GM23338 (cell line): ENCODE measurements at regions not wholly inside any gene's neighbourhood (a gene's known extent, or its start where the extent isn't known, plus 50 kb on each side); places are given as distances from the start of the nearest gene placed in this dataset.

Source experiments
- ATAC-seq: fragments of 200-7000 bp; cut with Tn5 transposase; 3 replicates; pipeline ENCODE4 v1.9.1; 2020
- DNase-seq: peaks from one replicate; pipeline ENCODE4 v3.0.0-alpha.2; 2015; ENCODE audit warnings: low spot score
- H2AFZ ChIP-seq: fragments of 200-600 bp; sonication (generic); 2 replicates; pipeline ENCODE4 v1.8.0; 2016; ENCODE audit warnings: antibody characterized with exemption, mild to moderate bottlenecking, moderate library complexity
- H3F3A ChIP-seq: fragments of 200-600 bp; sonication (generic); replicated peaks from 2 replicates; pipeline ENCODE4 v1.8.0; 2017; ENCODE audit warnings: antibody characterized with exemption, mixed run types, low read depth
- H3K27ac ChIP-seq: fragments of 200-600 bp; sonication (generic); 2 replicates; pipeline ENCODE4 v1.6.1; 2016; ENCODE audit warnings: low read depth
- H3K27me3 ChIP-seq: fragments of 200-600 bp; sonication (generic); 2 replicates; pipeline ENCODE4 v1.8.0; 2016; ENCODE audit warnings: mild to moderate bottlenecking, mixed run types, moderate library complexity; ENCODE audit not compliant: insufficient read depth
- H3K36me3 ChIP-seq: fragments of 200-600 bp; sonication (generic); 2 replicates; pipeline ENCODE4 v1.8.0; 2016; ENCODE audit warnings: mild to moderate bottlenecking; ENCODE audit not compliant: insufficient read depth
- H3K4me1 ChIP-seq: fragments of 200-600 bp; sonication (generic); 2 replicates; pipeline ENCODE4 v1.8.0; 2016; ENCODE audit warnings: mild to moderate bottlenecking, moderate library complexity; ENCODE audit not compliant: insufficient read depth
- H3K4me2 ChIP-seq: fragments of 200-600 bp; sonication (generic); 2 replicates; pipeline ENCODE4 v1.7.1; 2017; ENCODE audit warnings: mixed run types
- H3K4me3 ChIP-seq: fragments of 200-600 bp; sonication (generic); 2 replicates; pipeline ENCODE4 v1.6.1; 2016; ENCODE audit warnings: mixed run types
- H3K79me2 ChIP-seq: fragments of 200-600 bp; sonication (generic); replicated peaks from 2 replicates; pipeline ENCODE4 v1.8.0; 2017; ENCODE audit warnings: mild to moderate bottlenecking; ENCODE audit not compliant: insufficient read depth
- H3K9me2 ChIP-seq: fragments of 200-600 bp; sonication (generic); 2 replicates; pipeline ENCODE4 v1.8.0; 2017; ENCODE audit not compliant: insufficient read depth
- H4K20me1 ChIP-seq: fragments of 200-600 bp; sonication (generic); replicated peaks from 2 replicates; pipeline ENCODE4 v1.8.0; 2017; ENCODE audit warnings: mild to moderate bottlenecking; ENCODE audit not compliant: insufficient read depth
- H3K27ac Mint-ChIP-seq: 2 replicates; pipeline ENCODE4 v1.8.0; 2020; ENCODE audit warnings: inconsistent platforms, mild to moderate bottlenecking, moderate library complexity, mixed read lengths
- H3K27me3 Mint-ChIP-seq: 3 replicates; pipeline ENCODE4 v1.8.0; 2022; ENCODE audit warnings: low read depth, mild to moderate bottlenecking, moderate library complexity, mixed read lengths, inconsistent platforms; ENCODE audit not compliant: insufficient read depth, poor library complexity
- H3K36me3 Mint-ChIP-seq: 3 replicates; pipeline ENCODE4 v1.8.0; 2021; ENCODE audit warnings: low read depth, mild to moderate bottlenecking, inconsistent platforms, moderate library complexity, mixed read lengths
- H3K4me1 Mint-ChIP-seq: 3 replicates; pipeline ENCODE4 v1.8.0; 2020; ENCODE audit warnings: mild to moderate bottlenecking, inconsistent platforms, mixed read lengths
- H3K4me3 Mint-ChIP-seq: 3 replicates; pipeline ENCODE4 v1.8.0; 2021; ENCODE audit warnings: moderate library complexity, mild to moderate bottlenecking, inconsistent platforms, mixed read lengths
- H3K9me3 Mint-ChIP-seq: 3 replicates; pipeline ENCODE4 v1.8.0; 2020; ENCODE audit warnings: moderate library complexity, mild to moderate bottlenecking, inconsistent platforms, mixed read lengths
- CREB1 ChIP-seq: fragments of 250-450 bp; sonication (Bioruptor Pico); IDR thresholded peaks from 2 replicates; pipeline ENCODE4 v1.5.0; 2020; ENCODE audit warnings: low read depth, mild to moderate bottlenecking, moderate library complexity
- CTCF ChIP-seq, 2 experiments: fragments of 200-600 bp in 1 of 2; sonication (generic) in 1 of 2; conservative IDR thresholded peaks; 2 replicates each; pipeline versions ENCODE4 v1.5.1 to v1.6.1; 2016 to 2017; ENCODE audit warnings: antibody characterized with exemption in 2 of 2, low read depth in 2 of 2, mild to moderate bottlenecking in 2 of 2, moderate library complexity in 1 of 2
- ETS1 ChIP-seq: IDR thresholded peaks from 2 replicates; pipeline ENCODE4 v1.6.1; 2016; ENCODE audit warnings: antibody characterized with exemption
- EZH2 ChIP-seq: fragments of 200-600 bp; sonication (generic); IDR thresholded peaks from one replicate; pipeline ENCODE4 v1.8.0; 2017; ENCODE audit warnings: antibody characterized with exemption, mild to moderate bottlenecking, low read depth; ENCODE audit not compliant: unreplicated experiment
- EZH2phosphoT487 ChIP-seq: fragments of 200-600 bp; sonication (generic); IDR thresholded peaks from one replicate; pipeline ENCODE4 v1.8.1; 2018; ENCODE audit warnings: antibody characterized with exemption; ENCODE audit not compliant: unreplicated experiment
- JUNB ChIP-seq: IDR thresholded peaks from one replicate; pipeline ENCODE4 v1.6.1; 2016; ENCODE audit warnings: antibody characterized with exemption; ENCODE audit not compliant: unreplicated experiment
- NANOG ChIP-seq: IDR thresholded peaks from 2 replicates; pipeline ENCODE4 v1.6.1; 2016; ENCODE audit warnings: antibody characterized with exemption, borderline replicate concordance
- POLR2AphosphoS5 ChIP-seq: IDR thresholded peaks from 2 replicates; pipeline ENCODE4 v1.6.1; 2016; ENCODE audit warnings: antibody characterized with exemption, low read depth
- REST ChIP-seq: IDR thresholded peaks from one replicate; pipeline ENCODE4 v1.6.1; 2018; ENCODE audit warnings: antibody characterized with exemption; ENCODE audit not compliant: unreplicated experiment
- STAT1 ChIP-seq: IDR thresholded peaks from one replicate; pipeline ENCODE4 v1.6.1; 2016; ENCODE audit warnings: antibody characterized with exemption; ENCODE audit not compliant: unreplicated experiment
- ZNF114 ChIP-seq: fragments of 250-450 bp; sonication (Bioruptor Pico); IDR thresholded peaks from 2 replicates; pipeline ENCODE4 v1.5.0; 2020; ENCODE audit warnings: mild to moderate bottlenecking, moderate library complexity

- TF ChIP-seq POLR2AphosphoS5 (no peak), CREB1 (CRISPR knock-in tag) (no peak), EZH2 (no peak), EZH2phosphoT487 (no peak), STAT1 (no peak), ZNF114 (CRISPR knock-in tag) (no peak), JUNB (no peak), ETS1 (no peak), NANOG (no peak)
These were observed 126.7 kb upstream of the NEDD9 start (continued) for GRCh38 chr6:11358904-11359830.

DNA sequence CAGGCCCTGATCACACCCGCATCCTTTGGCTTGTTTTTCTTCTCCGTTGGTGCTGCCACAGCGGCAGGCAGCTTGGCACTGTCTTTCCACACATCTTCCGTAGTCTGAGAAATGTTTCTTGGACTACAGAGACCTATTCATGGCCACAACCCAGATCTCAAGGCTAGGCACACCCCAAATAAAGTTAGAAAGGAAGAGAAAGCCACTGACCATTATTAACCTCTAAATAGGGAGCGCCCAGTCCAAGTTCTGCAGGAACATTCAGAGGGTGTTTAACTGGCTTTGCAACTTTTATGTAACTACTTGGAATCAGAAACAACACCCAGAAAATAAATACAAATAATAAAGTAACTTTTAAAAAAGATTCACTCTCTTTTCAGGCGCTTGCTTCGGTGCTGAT is 124.8 kb upstream of the NEDD9 start:
- no peaks in the 10 kb centered on the region for H3K79me2 ChIP-seq
- H3K4me3 Mint-ChIP-seq: no peak overlapping the region
- H3K9me3 Mint-ChIP-seq: no peaks in the 10 kb centered on the region; the same call in 2 of the 3 replicates
- H3K4me1 Mint-ChIP-seq: no peaks in the 10 kb centered on the region
- no peaks in the 10 kb centered on the region for H3K4me1 ChIP-seq
- no peak overlapping the region for H3K4me2 ChIP-seq
- no peak overlapping the region for H3K27ac Mint-ChIP-seq
- H3K27ac ChIP-seq: no peak overlapping the region
- no peak for ATAC-seq
- H3K36me3 Mint-ChIP-seq: no peaks in the 10 kb centered on the region; the same call in 2 of the 3 replicates
- no peaks in the 10 kb centered on the region for H3K36me3 ChIP-seq
- peaks cover 6% of the 10 kb centered on the region for H3K27me3 Mint-ChIP-seq
- peaks cover under 1% of the 10 kb centered on the region; the same call in 1 of the 2 replicates for H3K9me2 ChIP-seq
- H3K27me3 ChIP-seq: no peaks in the 10 kb centered on the region
- peak overlapping the region; percentile 74; the same call in 1 of the 2 replicates for H2AFZ ChIP-seq
- H3F3A ChIP-seq: no peaks in the 10 kb centered on the region
- H4K20me1 ChIP-seq: no peaks in the 10 kb centered on the region
- H3K4me3 ChIP-seq: no peak overlapping the region
- no peak for DNase-seq
- TF ChIP-seq JUNB: no peak
- no peak for TF ChIP-seq ZNF114 (CRISPR knock-in tag)
- TF ChIP-seq CREB1 (CRISPR knock-in tag): no peak
- TF ChIP-seq CTCF (conservative IDR thresholded peaks at IDR 0.05; ENCODE audit: low read depth in 2 of 2): no peak
- TF ChIP-seq STAT1: no peak
- TF ChIP-seq NANOG: no peak
- no peak for TF ChIP-seq ETS1
- no peak for TF ChIP-seq REST
- no peak for TF ChIP-seq EZH2phosphoT487
